ENCODE measurements at regions not wholly inside any gene's neighbourhood (a gene's known extent, or its start where the extent isn't known, plus 50 kb on each side); places are given as distances from the start of the nearest gene placed in this dataset.
"Not testable (repeated sequence)": the region's sequence is repeated elsewhere in the genome, so short reads cannot be mapped to it uniquely, and the experiment has no call there.

DNA sequence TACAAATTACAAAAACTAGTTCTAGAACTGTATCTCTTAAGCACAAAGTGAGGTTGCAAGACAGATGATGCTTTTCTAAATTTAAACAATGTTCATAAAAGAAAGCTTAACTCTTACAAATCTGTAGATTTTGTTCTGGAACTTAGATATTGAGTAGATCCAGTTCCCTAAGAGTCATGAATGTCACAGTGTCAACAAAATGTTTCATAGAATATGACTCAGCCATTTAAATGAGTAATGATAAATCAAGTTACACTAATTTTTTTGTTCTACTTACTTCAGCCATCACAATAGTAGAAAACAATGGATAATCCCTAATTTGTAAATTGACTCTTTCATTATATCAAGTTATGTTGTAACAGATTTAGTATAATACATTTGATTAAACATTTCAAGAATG is 239.7 kb downstream of the MEF2C start:
- Histone ChIP-seq H3K36me3 (ENCODE audit: control insufficient read depth, insufficient read depth, low read length) (no peaks in the 10 kb centered on the region), H3K27me3 (ENCODE audit: control insufficient read depth, insufficient read depth, low read length) (no peaks in the 10 kb centered on the region), H3K4me3 (ENCODE audit: low read depth, low read length) (no peak overlapping the region), H3K4me1 (ENCODE audit: control insufficient read depth, insufficient read depth, low read length) (no peaks in the 10 kb centered on the region), H3K9me3 (ENCODE audit: control insufficient read depth, insufficient read depth, low read length) (no peaks in the 10 kb centered on the region), H3K27ac (ENCODE audit: low read depth, low read length) (no peak overlapping the region)
- DNase-seq (ENCODE audit: low read depth in 4 of 6, low spot score in 6 of 6) = no peak

DNA sequence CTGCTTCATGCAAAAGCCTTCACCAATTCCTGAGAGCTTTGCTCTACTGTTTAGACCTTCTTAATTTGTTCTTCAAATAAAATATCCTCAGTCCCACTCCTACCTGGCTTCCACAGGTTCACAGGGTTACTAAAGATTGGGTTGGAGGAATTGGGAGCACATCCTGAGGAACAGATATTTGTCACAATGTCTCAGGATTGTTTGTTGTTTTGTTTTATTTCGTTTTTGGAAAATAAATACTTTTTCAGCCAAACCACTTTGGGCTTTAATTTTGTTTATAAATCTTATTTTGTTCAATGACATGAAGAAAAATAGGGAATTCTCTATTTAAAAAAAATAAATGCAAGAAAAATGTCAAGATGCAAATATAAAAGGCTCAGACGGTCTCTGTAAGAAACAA is 249.0 kb downstream of the MEF2C start:
- Histone ChIP-seq H3K4me3 (ENCODE audit: low read depth, low read length) (no peak overlapping the region), H3K9me3 (ENCODE audit: control insufficient read depth, insufficient read depth, low read length) (no peaks in the 10 kb centered on the region), H3K27ac (ENCODE audit: low read depth, low read length) (no peak overlapping the region), H3K27me3 (ENCODE audit: control insufficient read depth, insufficient read depth, low read length) (no peaks in the 10 kb centered on the region), H3K36me3 (ENCODE audit: control insufficient read depth, insufficient read depth, low read length) (no peaks in the 10 kb centered on the region), H3K4me1 (ENCODE audit: control insufficient read depth, insufficient read depth, low read length) (no peaks in the 10 kb centered on the region)
- no peak for DNase-seq (ENCODE audit: low read depth in 4 of 6, low spot score in 6 of 6)
- WGBS (ENCODE audit: insufficient coverage) = no CpG with 5 or more reads among the region's 2 CpGs

- not testable (repeated sequence) for H3K27me3 ChIP-seq (ENCODE audit: control insufficient read depth, insufficient read depth, low read length); H3K9me3 ChIP-seq (ENCODE audit: control insufficient read depth, insufficient read depth, low read length); H3K27ac ChIP-seq (ENCODE audit: low read depth, low read length); H3K4me3 ChIP-seq (ENCODE audit: low read depth, low read length); H3K36me3 ChIP-seq (ENCODE audit: control insufficient read depth, insufficient read depth, low read length); H3K4me1 ChIP-seq (ENCODE audit: control insufficient read depth, insufficient read depth, low read length); DNase-seq (ENCODE audit: low read depth in 4 of 6, low spot score in 6 of 6)
- 91% methylated on average over 5 of the region's 5 CpGs for WGBS (ENCODE audit: insufficient coverage)
Observed at GRCh38 chr5:88622890-88623289, 260.1 kb downstream of the MEF2C start.

DNA sequence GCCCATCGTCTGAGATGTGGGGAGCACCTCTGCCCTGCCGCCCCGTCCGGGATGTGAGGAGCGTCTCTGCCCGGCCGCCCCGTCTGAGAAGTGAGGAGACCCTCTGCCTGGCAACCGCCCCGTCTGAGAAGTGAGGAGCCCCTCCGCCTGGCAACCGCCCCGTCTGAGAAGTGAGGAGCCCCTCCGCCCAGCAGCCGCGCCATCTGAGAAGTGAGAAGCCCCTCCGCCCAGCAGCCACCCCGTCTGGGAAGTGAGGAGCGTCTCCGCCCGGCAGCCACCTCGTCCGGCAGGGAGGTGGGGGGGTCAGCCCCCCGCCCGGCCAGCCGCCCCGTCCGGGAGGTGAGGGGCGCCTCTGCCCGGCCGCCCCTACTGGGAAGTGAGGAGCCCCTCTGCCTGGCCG is 267.2 kb downstream of the MEF2C start:
- not testable (repeated sequence) for H3K27me3 ChIP-seq (ENCODE audit: control insufficient read depth, insufficient read depth, low read length); H3K9me3 ChIP-seq (ENCODE audit: control insufficient read depth, insufficient read depth, low read length); H3K36me3 ChIP-seq (ENCODE audit: control insufficient read depth, insufficient read depth, low read length); DNase-seq (ENCODE audit: low read depth in 4 of 6, low spot score in 6 of 6); H3K27ac ChIP-seq (ENCODE audit: low read depth, low read length); H3K4me3 ChIP-seq (ENCODE audit: low read depth, low read length); H3K4me1 ChIP-seq (ENCODE audit: control insufficient read depth, insufficient read depth, low read length)
- WGBS (ENCODE audit: insufficient coverage) = no CpG with 5 or more reads among the region's 32 CpGs

GRCh38 chr5:88613051-88613450 is 269.9 kb downstream of the MEF2C start:
- H3K9me3 ChIP-seq (ENCODE audit: control insufficient read depth, insufficient read depth, low read length) = peaks cover 1% of the 10 kb centered on the region
- H3K27me3 ChIP-seq (ENCODE audit: control insufficient read depth, insufficient read depth, low read length) = no peaks in the 10 kb centered on the region
- H3K27ac ChIP-seq (ENCODE audit: low read depth, low read length) = no peak overlapping the region
- no peak overlapping the region for H3K4me3 ChIP-seq (ENCODE audit: low read depth, low read length)
- H3K36me3 ChIP-seq (ENCODE audit: control insufficient read depth, insufficient read depth, low read length) = no peaks in the 10 kb centered on the region
- no peak for DNase-seq (ENCODE audit: low read depth in 4 of 6, low spot score in 6 of 6)
- H3K4me1 ChIP-seq (ENCODE audit: control insufficient read depth, insufficient read depth, low read length) = no peaks in the 10 kb centered on the region

DNA sequence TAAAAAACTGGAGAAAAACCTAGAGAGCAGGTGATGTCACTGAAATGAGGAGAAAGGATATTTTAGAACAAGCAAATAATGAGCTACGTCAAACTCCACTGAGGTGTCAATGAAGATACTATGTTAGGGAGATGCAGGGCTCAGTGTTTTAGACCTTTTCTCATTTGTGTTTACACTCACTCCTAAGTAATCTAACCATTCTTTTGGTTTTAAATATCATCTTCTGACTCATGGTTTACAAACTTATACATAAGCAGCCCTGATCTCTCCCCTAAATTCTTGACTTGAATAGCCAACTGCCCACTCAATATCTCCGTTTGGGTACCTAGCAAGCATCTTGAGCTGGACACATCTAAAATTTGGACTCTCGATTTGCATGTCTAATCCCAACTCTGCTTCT is 272.4 kb downstream of the MEF2C start:
- 93% methylated on average over 2 of the region's 3 CpGs for WGBS (ENCODE audit: insufficient coverage)
- Histone ChIP-seq H3K4me1 (ENCODE audit: control insufficient read depth, insufficient read depth, low read length) (no peaks in the 10 kb centered on the region), H3K27ac (ENCODE audit: low read depth, low read length) (no peak overlapping the region), H3K4me3 (ENCODE audit: low read depth, low read length) (no peak overlapping the region), H3K27me3 (ENCODE audit: control insufficient read depth, insufficient read depth, low read length) (no peaks in the 10 kb centered on the region), H3K36me3 (ENCODE audit: control insufficient read depth, insufficient read depth, low read length) (no peaks in the 10 kb centered on the region), H3K9me3 (ENCODE audit: control insufficient read depth, insufficient read depth, low read length) (peaks cover 1% of the 10 kb centered on the region)
- DNase-seq (ENCODE audit: low read depth in 4 of 6, low spot score in 6 of 6) = no peak

GRCh38 chr5:88607492-88607891 is 275.5 kb downstream of the MEF2C start:
- no peaks in the 10 kb centered on the region for H3K9me3 ChIP-seq (ENCODE audit: control insufficient read depth, insufficient read depth, low read length)
- H3K4me1 ChIP-seq (ENCODE audit: control insufficient read depth, insufficient read depth, low read length) = no peaks in the 10 kb centered on the region
- H3K4me3 ChIP-seq (ENCODE audit: low read depth, low read length) = no peak overlapping the region
- no peaks in the 10 kb centered on the region for H3K27me3 ChIP-seq (ENCODE audit: control insufficient read depth, insufficient read depth, low read length)
- no peak for DNase-seq (ENCODE audit: low read depth in 4 of 6, low spot score in 6 of 6)
- no CpG with 5 or more reads among the region's 1 CpG for WGBS (ENCODE audit: insufficient coverage)
- peaks cover 2% of the 10 kb centered on the region for H3K36me3 ChIP-seq (ENCODE audit: control insufficient read depth, insufficient read depth, low read length)
- H3K27ac ChIP-seq (ENCODE audit: low read depth, low read length) = no peak overlapping the region

DNA sequence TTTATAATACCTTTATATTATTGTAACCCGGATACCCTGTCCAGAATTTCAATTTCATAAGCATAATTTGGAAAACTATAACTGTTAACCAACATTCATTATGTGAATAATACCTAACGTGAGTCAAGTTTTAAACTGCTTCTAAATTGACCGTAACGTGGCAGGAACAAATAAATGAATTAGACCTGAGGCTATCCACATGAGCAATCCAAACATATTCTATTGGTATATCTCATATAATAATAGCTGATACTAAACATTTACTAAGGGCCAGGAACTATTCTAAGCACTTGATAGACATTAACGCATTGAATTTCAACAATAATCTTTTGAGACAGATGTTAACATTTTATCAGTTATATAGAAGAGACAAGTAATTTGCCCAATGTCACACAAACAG is 276.4 kb downstream of the MEF2C start:
- WGBS (ENCODE audit: insufficient coverage) = no CpG with 5 or more reads among the region's 5 CpGs

DNA sequence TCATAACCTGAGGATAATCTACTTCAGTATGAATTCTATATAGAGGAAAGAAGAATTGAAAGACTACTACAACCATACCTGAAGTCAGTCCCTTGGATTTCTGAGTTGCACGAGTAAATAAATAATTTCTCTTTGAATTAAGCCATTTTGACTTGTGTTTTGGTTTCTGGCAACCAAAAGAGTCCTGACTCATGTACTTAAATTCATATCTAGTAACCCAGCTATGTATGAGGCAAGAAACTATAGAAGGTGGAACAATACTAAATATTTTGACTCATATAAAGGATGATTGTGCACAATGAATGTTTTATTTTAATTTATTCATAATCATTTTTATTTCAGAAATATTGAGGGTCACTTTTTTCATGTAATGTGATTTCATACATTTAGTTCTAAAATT is 276.8 kb downstream of the MEF2C start:
- Histone ChIP-seq H3K4me3 (ENCODE audit: low read depth, low read length) (no peak overlapping the region), H3K27ac (ENCODE audit: low read depth, low read length) (no peak overlapping the region), H3K9me3 (ENCODE audit: control insufficient read depth, insufficient read depth, low read length) (no peaks in the 10 kb centered on the region), H3K36me3 (ENCODE audit: control insufficient read depth, insufficient read depth, low read length) (peaks cover 3% of the 10 kb centered on the region), H3K27me3 (ENCODE audit: control insufficient read depth, insufficient read depth, low read length) (no peaks in the 10 kb centered on the region), H3K4me1 (ENCODE audit: control insufficient read depth, insufficient read depth, low read length) (no peaks in the 10 kb centered on the region)
- no peak for DNase-seq (ENCODE audit: low read depth in 4 of 6, low spot score in 6 of 6)
- WGBS (ENCODE audit: insufficient coverage) = no CpG with 5 or more reads among the region's 1 CpG

More for the DNA sequence above, 276.4 kb downstream of the MEF2C start:
- Histone ChIP-seq H3K9me3 (ENCODE audit: control insufficient read depth, insufficient read depth, low read length) (no peaks in the 10 kb centered on the region), H3K4me3 (ENCODE audit: low read depth, low read length) (no peak overlapping the region), H3K27me3 (ENCODE audit: control insufficient read depth, insufficient read depth, low read length) (no peaks in the 10 kb centered on the region), H3K36me3 (ENCODE audit: control insufficient read depth, insufficient read depth, low read length) (peaks cover 3% of the 10 kb centered on the region), H3K27ac (ENCODE audit: low read depth, low read length) (no peak overlapping the region), H3K4me1 (ENCODE audit: control insufficient read depth, insufficient read depth, low read length) (no peaks in the 10 kb centered on the region)
- DNase-seq (ENCODE audit: low read depth in 4 of 6, low spot score in 6 of 6) = no peak

DNA sequence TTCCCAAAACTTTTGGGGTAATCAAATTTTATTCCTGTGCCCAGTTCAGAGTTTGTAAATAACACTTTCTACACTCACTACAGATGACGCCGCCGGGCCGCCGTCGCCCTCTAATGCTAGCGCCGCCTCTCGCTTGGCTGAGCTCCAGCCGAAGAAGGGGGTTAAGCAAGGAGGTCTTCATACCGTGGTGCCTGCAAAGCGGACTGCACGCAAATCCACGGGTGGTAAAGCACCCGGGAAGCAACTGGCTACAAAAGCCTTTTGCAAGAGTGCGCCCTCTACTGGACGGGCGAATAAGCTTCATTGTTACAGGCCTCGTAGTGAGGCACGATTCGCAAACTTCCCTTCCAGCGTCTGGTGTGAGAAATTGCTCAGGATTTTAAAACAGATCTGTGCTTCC is 280.4 kb downstream of the MEF2C start:
- WGBS (ENCODE audit: insufficient coverage) = 92% methylated on average over 22 of the region's 22 CpGs
- Histone ChIP-seq H3K27ac (ENCODE audit: low read depth, low read length) (no peak overlapping the region), H3K4me3 (ENCODE audit: low read depth, low read length) (no peak overlapping the region), H3K27me3 (ENCODE audit: control insufficient read depth, insufficient read depth, low read length) (no peaks in the 10 kb centered on the region), H3K4me1 (ENCODE audit: control insufficient read depth, insufficient read depth, low read length) (no peaks in the 10 kb centered on the region), H3K9me3 (ENCODE audit: control insufficient read depth, insufficient read depth, low read length) (peaks cover 3% of the 10 kb centered on the region), H3K36me3 (ENCODE audit: control insufficient read depth, insufficient read depth, low read length) (peaks cover 3% of the 10 kb centered on the region)
- no peak for DNase-seq (ENCODE audit: low read depth in 4 of 6, low spot score in 6 of 6)

GRCh38 chr5:88594441-88594840 is 288.5 kb downstream of the MEF2C start:
- Histone ChIP-seq H3K9me3 (ENCODE audit: control insufficient read depth, insufficient read depth, low read length) (peaks cover 1% of the 10 kb centered on the region), H3K36me3 (ENCODE audit: control insufficient read depth, insufficient read depth, low read length) (no peaks in the 10 kb centered on the region), H3K27me3 (ENCODE audit: control insufficient read depth, insufficient read depth, low read length) (no peaks in the 10 kb centered on the region), H3K4me3 (ENCODE audit: low read depth, low read length) (no peak overlapping the region), H3K4me1 (ENCODE audit: control insufficient read depth, insufficient read depth, low read length) (no peaks in the 10 kb centered on the region), H3K27ac (ENCODE audit: low read depth, low read length) (no peak overlapping the region)
- no CpG with 5 or more reads among the region's 1 CpG for WGBS (ENCODE audit: insufficient coverage)
- DNase-seq (ENCODE audit: low read depth in 4 of 6, low spot score in 6 of 6) = no peak

Measured in spinal cord (tissue), 9 donors.